ENCODE measurements at regions not wholly inside any gene's neighbourhood (a gene's known extent, or its start where the extent isn't known, plus 50 kb on each side); places are given as distances from the start of the nearest gene placed in this dataset.

GRCh38 chr22:47600281-47600680 is 837.8 kb downstream of the TBC1D22A start:
- intact Hi-C loops (cut with micrococcal nuclease), result no loop called here
- ChIA-PET POLR2A (ENCODE audit: unreplicated experiment) (no interaction called here), CTCF (no interaction called here)
- Histone ChIP-seq H3K9ac (ENCODE audit: low read length) (no peak overlapping the region), H3F3A (ENCODE audit: low read length, unreplicated experiment) (no peaks in the 10 kb centered on the region), H3K4me1 (ENCODE audit: insufficient read depth, low read length) (no peaks in the 10 kb centered on the region), H3K4me2 (ENCODE audit: low read length) (no peak overlapping the region), H3K36me3 (ENCODE audit: low read depth, low read length) (no peaks in the 10 kb centered on the region), H3K79me2 (ENCODE audit: low read length) (no peaks in the 10 kb centered on the region), H3K9me2 (replicated peaks; ENCODE audit: low read length) (no peaks in the 10 kb centered on the region), H2AFZ (ENCODE audit: low read length) (no peak overlapping the region), H4K20me1 (ENCODE audit: low read length) (no peaks in the 10 kb centered on the region), H3K4me3 (ENCODE audit: low read length) (no peak overlapping the region), H3K9me3 (ENCODE audit: low read length) (no peaks in the 10 kb centered on the region), H3K27ac (ENCODE audit: low read length) (no peak overlapping the region), H3K27me3 (ENCODE audit: low read length) (peaks cover 14% of the 10 kb centered on the region; the same call in 1 of the 2 replicates)
- ATAC-seq (no peak), DNase-seq (no peak)
- no TSS peak for BruUV-seq (replicated peaks)
- no peak for TF ChIP-seq EZH2 (IDR thresholded peaks at IDR 0.05; ENCODE audit: low read length, unreplicated experiment)
- TF ChIP-seq CTCF (conservative IDR thresholded peaks at IDR 0.05; ENCODE audit: low read depth, low read length), result no peak
- no peak for TF ChIP-seq EZH2phosphoT487 (IDR thresholded peaks at IDR 0.05; ENCODE audit: borderline replicate concordance, low read length)

GRCh38 chr22:47599753-47600152 is 837.3 kb downstream of the TBC1D22A start:
- Histone ChIP-seq H4K20me1 (ENCODE audit: low read length) (no peaks in the 10 kb centered on the region), H3K9me3 (ENCODE audit: low read length) (no peaks in the 10 kb centered on the region), H3K27me3 (ENCODE audit: low read length) (peaks cover 10% of the 10 kb centered on the region; the same call in 1 of the 2 replicates), H3K36me3 (ENCODE audit: low read depth, low read length) (no peaks in the 10 kb centered on the region), H3K9me2 (replicated peaks; ENCODE audit: low read length) (no peaks in the 10 kb centered on the region), H3K4me1 (ENCODE audit: insufficient read depth, low read length) (no peaks in the 10 kb centered on the region), H2AFZ (ENCODE audit: low read length) (no peak overlapping the region), H3K4me2 (ENCODE audit: low read length) (no peak overlapping the region), H3F3A (ENCODE audit: low read length, unreplicated experiment) (no peaks in the 10 kb centered on the region), H3K9ac (ENCODE audit: low read length) (no peak overlapping the region), H3K4me3 (ENCODE audit: low read length) (no peak overlapping the region), H3K79me2 (ENCODE audit: low read length) (no peaks in the 10 kb centered on the region), H3K27ac (ENCODE audit: low read length) (no peak overlapping the region)
- ChIA-PET CTCF (no interaction called here), POLR2A (ENCODE audit: unreplicated experiment) (no interaction called here)
- intact Hi-C loops (cut with micrococcal nuclease), result no loop called here
- DNase-seq (no peak), ATAC-seq (no peak)
- BruUV-seq (replicated peaks), result no TSS peak
- TF ChIP-seq CTCF (conservative IDR thresholded peaks at IDR 0.05; ENCODE audit: low read depth, low read length) (no peak), EZH2 (IDR thresholded peaks at IDR 0.05; ENCODE audit: low read length, unreplicated experiment) (no peak), EZH2phosphoT487 (IDR thresholded peaks at IDR 0.05; ENCODE audit: borderline replicate concordance, low read length) (no peak)

GRCh38 chr22:47598864-47599263 is 836.4 kb downstream of the TBC1D22A start:
- H3K27ac ChIP-seq (ENCODE audit: low read length), result no peak overlapping the region
- peaks cover 10% of the 10 kb centered on the region; the same call in 1 of the 2 replicates for H3K27me3 ChIP-seq (ENCODE audit: low read length)
- H2AFZ ChIP-seq (ENCODE audit: low read length), result no peak overlapping the region
- no TSS peak for BruUV-seq (replicated peaks)
- TF ChIP-seq EZH2 (IDR thresholded peaks at IDR 0.05; ENCODE audit: low read length, unreplicated experiment) (no peak), EZH2phosphoT487 (IDR thresholded peaks at IDR 0.05; ENCODE audit: borderline replicate concordance, low read length) (no peak), CTCF (conservative IDR thresholded peaks at IDR 0.05; ENCODE audit: low read depth, low read length) (no peak)
- no peaks in the 10 kb centered on the region for H3K9me2 ChIP-seq (replicated peaks; ENCODE audit: low read length)
- H3K4me3 ChIP-seq (ENCODE audit: low read length), result no peak overlapping the region
- no peak overlapping the region for H3K4me2 ChIP-seq (ENCODE audit: low read length)
- H3K9ac ChIP-seq (ENCODE audit: low read length), result no peak overlapping the region
- POLR2A ChIA-PET (ENCODE audit: unreplicated experiment), result no interaction called here
- no peaks in the 10 kb centered on the region for H3K9me3 ChIP-seq (ENCODE audit: low read length)
- no peaks in the 10 kb centered on the region for H3F3A ChIP-seq (ENCODE audit: low read length, unreplicated experiment)
- no peaks in the 10 kb centered on the region for H4K20me1 ChIP-seq (ENCODE audit: low read length)
- no peaks in the 10 kb centered on the region for H3K4me1 ChIP-seq (ENCODE audit: insufficient read depth, low read length)
- DNase-seq (no peak), ATAC-seq (no peak)
- no peaks in the 10 kb centered on the region for H3K36me3 ChIP-seq (ENCODE audit: low read depth, low read length)
- H3K79me2 ChIP-seq (ENCODE audit: low read length), result no peaks in the 10 kb centered on the region
- intact Hi-C loops (cut with micrococcal nuclease), result no loop called here
- CTCF ChIA-PET, result no interaction called here

Measured in PC-3 (cell line).